ENCODE measurements at regions not wholly inside any gene's neighbourhood (a gene's known extent, or its start where the extent isn't known, plus 50 kb on each side); places are given as distances from the start of the nearest gene placed in this dataset.

DNA sequence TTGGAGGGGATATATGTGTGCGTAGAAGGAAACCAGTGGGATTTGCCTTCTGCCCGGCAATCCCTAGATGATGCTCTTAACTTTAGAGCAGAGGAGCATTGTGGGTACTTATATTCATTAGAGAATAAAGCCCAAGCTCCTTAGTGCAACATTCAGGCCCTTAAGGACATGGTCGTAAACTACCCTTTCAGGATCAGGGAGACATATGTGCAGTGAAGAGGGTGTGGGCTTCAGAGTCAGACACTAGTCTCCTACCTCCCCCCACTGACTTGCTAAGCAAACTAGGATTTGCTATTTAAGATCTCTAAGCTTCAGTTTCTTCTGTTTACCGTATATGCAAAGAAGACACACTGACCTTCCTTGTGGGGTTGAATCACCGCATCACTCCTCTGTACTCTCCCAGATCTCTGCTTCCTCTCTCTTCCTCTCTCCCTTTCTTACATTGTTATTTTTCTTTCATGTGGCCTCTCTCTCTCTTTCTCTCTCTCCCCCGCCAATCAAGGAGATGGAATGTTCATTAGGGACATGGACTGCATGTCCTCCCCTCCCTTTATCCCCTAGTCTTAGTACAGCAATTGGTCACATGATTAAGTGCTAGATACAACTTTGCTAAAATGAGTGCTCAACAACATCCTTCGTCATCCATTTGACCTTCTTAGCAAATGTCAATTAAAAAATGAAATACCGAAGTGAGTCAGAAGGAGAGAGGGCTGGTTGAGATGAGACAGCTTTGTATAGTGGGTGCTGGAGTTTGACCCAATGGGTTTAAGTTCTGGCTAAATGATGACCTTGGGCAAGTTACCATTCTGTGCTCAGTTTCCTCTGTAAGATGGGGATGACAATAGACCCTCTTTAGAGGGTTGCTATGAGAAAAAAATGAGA lies 91.7 kb downstream of the TMX1 start:
- DNase-seq (ENCODE audit: insufficient read length) (no peak), FAIRE-seq (no peak)
- no peak for TF ChIP-seq POLR2AphosphoS5 (IDR thresholded peaks at IDR 0.05; ENCODE audit: low read depth, low read length)

DNA sequence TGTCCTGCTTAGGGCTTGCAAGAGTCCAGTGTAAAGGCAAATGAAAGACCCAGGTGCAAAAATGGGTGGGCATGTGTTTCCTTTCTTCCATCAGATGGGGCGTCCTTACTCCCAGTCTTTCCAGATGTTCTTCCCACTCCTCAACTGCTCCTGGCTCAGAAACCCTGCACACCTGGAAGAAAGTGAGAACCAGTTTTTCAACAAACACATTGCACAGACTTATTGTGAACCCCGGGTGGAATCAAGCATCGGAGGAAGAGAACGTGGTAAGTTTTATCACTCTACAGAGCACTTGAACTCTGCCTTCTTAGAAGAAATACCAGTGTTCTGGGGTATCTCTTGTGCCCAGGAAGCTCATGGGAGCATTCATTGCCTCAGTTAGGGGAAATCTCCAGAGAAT lies 93.3 kb downstream of the TMX1 start:
- no peak for TF ChIP-seq TAF1 (IDR thresholded peaks at IDR 0.05; ENCODE audit: borderline replicate concordance, low read depth, low read length)
- TF ChIP-seq POLR2A (IDR thresholded peaks at IDR 0.05; ENCODE audit: low read depth, low read length), result no peak
- FAIRE-seq (no peak), DNase-seq (ENCODE audit: insufficient read length) (no peak)

GRCh38 chr14:51333901-51334521 lies 94.0 kb downstream of the TMX1 start:
- DNase-seq (ENCODE audit: insufficient read length), result no peak
- FAIRE-seq, result no peak
- TF ChIP-seq TAF1 (IDR thresholded peaks at IDR 0.05; ENCODE audit: borderline replicate concordance, low read depth, low read length), result no peak
- no peak for TF ChIP-seq POLR2AphosphoS5 (IDR thresholded peaks at IDR 0.05; ENCODE audit: low read depth, low read length)
- TF ChIP-seq POLR2A (IDR thresholded peaks at IDR 0.05; ENCODE audit: low read depth, low read length), result no peak

GRCh38 chr14:51334566-51334965 lies 94.5 kb downstream of the TMX1 start:
- FAIRE-seq, result no peak
- TF ChIP-seq POLR2AphosphoS5 (IDR thresholded peaks at IDR 0.05; ENCODE audit: low read depth, low read length) (no peak), TAF1 (IDR thresholded peaks at IDR 0.05; ENCODE audit: borderline replicate concordance, low read depth, low read length) (no peak), POLR2A (IDR thresholded peaks at IDR 0.05; ENCODE audit: low read depth, low read length) (no peak)

DNA sequence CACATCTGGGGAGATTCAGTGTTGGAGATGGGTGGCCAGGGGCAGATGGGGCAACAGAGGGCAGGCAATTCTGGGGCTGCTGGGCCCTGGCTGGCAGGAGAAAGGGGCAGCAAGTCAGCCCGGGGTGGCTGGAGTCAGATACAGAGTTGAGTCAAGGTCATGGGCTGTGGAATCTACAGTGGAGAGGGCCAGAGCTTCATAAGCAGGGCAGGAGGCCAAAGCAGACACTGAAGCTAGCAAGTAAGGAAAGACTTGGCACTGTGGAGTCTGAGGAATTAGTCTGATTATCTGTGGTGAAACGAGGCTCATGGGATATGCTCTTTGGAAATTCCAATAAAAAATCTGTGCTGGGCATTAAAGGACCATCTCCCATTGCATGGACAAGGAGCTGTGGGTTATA lies 95.5 kb downstream of the TMX1 start:
- TF ChIP-seq POLR2A (IDR thresholded peaks at IDR 0.05; ENCODE audit: low read depth, low read length) (no peak), TAF1 (IDR thresholded peaks at IDR 0.05; ENCODE audit: borderline replicate concordance, low read depth, low read length) (no peak), POLR2AphosphoS5 (IDR thresholded peaks at IDR 0.05; ENCODE audit: low read depth, low read length) (no peak)
- DNase-seq (ENCODE audit: insufficient read length) (no peak), FAIRE-seq (no peak)

More at GRCh38 chr14:51334566-51334965, 94.5 kb downstream of the TMX1 start:
- DNase-seq (ENCODE audit: insufficient read length), result no peak

- no peak for TF ChIP-seq POLR2AphosphoS5 (IDR thresholded peaks at IDR 0.05; ENCODE audit: low read depth, low read length)
- no peak for TF ChIP-seq TAF1 (IDR thresholded peaks at IDR 0.05; ENCODE audit: borderline replicate concordance, low read depth, low read length)
- TF ChIP-seq POLR2A (IDR thresholded peaks at IDR 0.05; ENCODE audit: low read depth, low read length), result no peak
- FAIRE-seq, result no peak
- DNase-seq (ENCODE audit: insufficient read length), result no peak
Measured at GRCh38 chr14:51335961-51336723, 96.1 kb downstream of the TMX1 start.

GRCh38 chr14:51336734-51337133 lies 96.7 kb downstream of the TMX1 start:
- no peak for FAIRE-seq
- TF ChIP-seq TAF1 (IDR thresholded peaks at IDR 0.05; ENCODE audit: borderline replicate concordance, low read depth, low read length), result no peak
- no peak for TF ChIP-seq POLR2AphosphoS5 (IDR thresholded peaks at IDR 0.05; ENCODE audit: low read depth, low read length)
- TF ChIP-seq POLR2A (IDR thresholded peaks at IDR 0.05; ENCODE audit: low read depth, low read length), result no peak

GRCh38 chr14:51337520-51337919 lies 97.5 kb downstream of the TMX1 start:
- FAIRE-seq (no peak), DNase-seq (ENCODE audit: insufficient read length) (no peak)
- TF ChIP-seq POLR2AphosphoS5 (IDR thresholded peaks at IDR 0.05; ENCODE audit: low read depth, low read length) (no peak), POLR2A (IDR thresholded peaks at IDR 0.05; ENCODE audit: low read depth, low read length) (no peak), TAF1 (IDR thresholded peaks at IDR 0.05; ENCODE audit: borderline replicate concordance, low read depth, low read length) (no peak)

More at GRCh38 chr14:51336734-51337133, 96.7 kb downstream of the TMX1 start:
- DNase-seq (ENCODE audit: insufficient read length), result no peak

GRCh38 chr14:51341338-51341737 lies 101.3 kb downstream of the TMX1 start:
- no peak for DNase-seq (ENCODE audit: insufficient read length)
- TF ChIP-seq POLR2A (IDR thresholded peaks at IDR 0.05; ENCODE audit: low read depth, low read length) (no peak), POLR2AphosphoS5 (IDR thresholded peaks at IDR 0.05; ENCODE audit: low read depth, low read length) (no peak), TAF1 (IDR thresholded peaks at IDR 0.05; ENCODE audit: borderline replicate concordance, low read depth, low read length) (no peak)
- FAIRE-seq, result no peak

- no peak for DNase-seq (ENCODE audit: insufficient read length)
- TF ChIP-seq POLR2A (IDR thresholded peaks at IDR 0.05; ENCODE audit: low read depth, low read length) (no peak), TAF1 (IDR thresholded peaks at IDR 0.05; ENCODE audit: borderline replicate concordance, low read depth, low read length) (no peak), POLR2AphosphoS5 (IDR thresholded peaks at IDR 0.05; ENCODE audit: low read depth, low read length) (no peak)
- no peak for FAIRE-seq
Measured at GRCh38 chr14:51342226-51342625, 102.2 kb downstream of the TMX1 start.

GRCh38 chr14:51351997-51352396 lies 112.0 kb downstream of the TMX1 start:
- FAIRE-seq (no peak), DNase-seq (ENCODE audit: insufficient read length) (no peak)
- TF ChIP-seq POLR2A (IDR thresholded peaks at IDR 0.05; ENCODE audit: low read depth, low read length), result no peak
- no peak for TF ChIP-seq TAF1 (IDR thresholded peaks at IDR 0.05; ENCODE audit: borderline replicate concordance, low read depth, low read length)
- no peak for TF ChIP-seq POLR2AphosphoS5 (IDR thresholded peaks at IDR 0.05; ENCODE audit: low read depth, low read length)
